Chondrocyte (in vitro differentiated cells): ENCODE measurements at regions not wholly inside any gene's neighbourhood (a gene's known extent, or its start where the extent isn't known, plus 50 kb on each side); places are given as distances from the start of the nearest gene placed in this dataset.
A peak's percentile ranks its signal among the peaks of the same experiment; 100 is the strongest.

Experiments
- DNase-seq: peaks from one replicate; pipeline ENCODE4 v3.0.0; 2021; ENCODE audit warnings: mixed read lengths, low spot score
- H3K27ac Mint-ChIP-seq: one replicate; pipeline ENCODE4 v1.8.0; 2021; ENCODE audit warnings: mild to moderate bottlenecking, moderate library complexity, mixed read lengths; ENCODE audit not compliant: unreplicated experiment
- H3K27me3 Mint-ChIP-seq: 2 replicates; pipeline ENCODE4 v1.8.0; 2021; ENCODE audit warnings: low read depth, mixed read lengths
- H3K36me3 Mint-ChIP-seq: 2 replicates; pipeline ENCODE4 v1.8.0; 2021; ENCODE audit warnings: low read depth, mixed read lengths
- H3K4me1 Mint-ChIP-seq: 2 replicates; pipeline ENCODE4 v1.8.0; 2021; ENCODE audit warnings: low read depth, mild to moderate bottlenecking, mixed read lengths
- H3K4me3 Mint-ChIP-seq: one replicate; pipeline ENCODE4 v1.8.0; 2021; ENCODE audit warnings: mild to moderate bottlenecking, moderate library complexity, mixed read lengths; ENCODE audit not compliant: unreplicated experiment
- H3K9me3 Mint-ChIP-seq: 2 replicates; pipeline ENCODE4 v1.8.0; 2021; ENCODE audit warnings: low read depth, mixed read lengths
- TF ChIP-seq, protein P1 (sequence below): fragments of 200-600 bp; sonication (generic); IDR thresholded peaks from 2 replicates; pipeline ENCODE4 v1.5.0; 2021; ENCODE audit warnings: antibody characterized with exemption, mild to moderate bottlenecking, moderate library complexity

DNA sequence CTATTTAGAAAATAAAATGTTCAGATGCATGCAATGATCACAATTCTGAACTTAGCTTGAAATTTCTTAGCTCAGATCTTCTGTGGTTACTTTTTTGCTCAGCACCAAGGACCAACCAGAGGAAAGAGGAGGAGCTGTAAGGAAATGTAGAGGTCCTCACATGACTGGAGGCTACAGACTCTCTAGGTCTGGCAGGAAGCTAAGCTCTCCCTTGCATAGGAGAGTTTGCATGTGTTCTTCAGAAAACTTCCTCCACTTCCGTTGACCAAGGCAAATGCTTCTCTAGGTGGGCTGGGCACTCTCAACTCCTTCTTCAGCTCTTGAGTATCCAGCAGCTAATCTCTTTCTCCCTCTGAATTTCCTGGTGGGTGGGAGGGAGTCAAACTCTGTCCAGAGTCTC, 119.6 kb downstream of the BTC start:
- no peak overlapping the region for H3K4me3 Mint-ChIP-seq
- peaks cover 5% of the 10 kb centered on the region for H3K36me3 Mint-ChIP-seq
- no peak overlapping the region for H3K27ac Mint-ChIP-seq
- H3K4me1 Mint-ChIP-seq: no peaks in the 10 kb centered on the region
- peaks cover 50% of the 10 kb centered on the region for H3K27me3 Mint-ChIP-seq
- peaks cover 10% of the 10 kb centered on the region for H3K9me3 Mint-ChIP-seq
- DNase-seq: no peak
- TF ChIP-seq, protein P1, sequence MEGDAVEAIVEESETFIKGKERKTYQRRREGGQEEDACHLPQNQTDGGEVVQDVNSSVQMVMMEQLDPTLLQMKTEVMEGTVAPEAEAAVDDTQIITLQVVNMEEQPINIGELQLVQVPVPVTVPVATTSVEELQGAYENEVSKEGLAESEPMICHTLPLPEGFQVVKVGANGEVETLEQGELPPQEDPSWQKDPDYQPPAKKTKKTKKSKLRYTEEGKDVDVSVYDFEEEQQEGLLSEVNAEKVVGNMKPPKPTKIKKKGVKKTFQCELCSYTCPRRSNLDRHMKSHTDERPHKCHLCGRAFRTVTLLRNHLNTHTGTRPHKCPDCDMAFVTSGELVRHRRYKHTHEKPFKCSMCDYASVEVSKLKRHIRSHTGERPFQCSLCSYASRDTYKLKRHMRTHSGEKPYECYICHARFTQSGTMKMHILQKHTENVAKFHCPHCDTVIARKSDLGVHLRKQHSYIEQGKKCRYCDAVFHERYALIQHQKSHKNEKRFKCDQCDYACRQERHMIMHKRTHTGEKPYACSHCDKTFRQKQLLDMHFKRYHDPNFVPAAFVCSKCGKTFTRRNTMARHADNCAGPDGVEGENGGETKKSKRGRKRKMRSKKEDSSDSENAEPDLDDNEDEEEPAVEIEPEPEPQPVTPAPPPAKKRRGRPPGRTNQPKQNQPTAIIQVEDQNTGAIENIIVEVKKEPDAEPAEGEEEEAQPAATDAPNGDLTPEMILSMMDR: no peak

DNA sequence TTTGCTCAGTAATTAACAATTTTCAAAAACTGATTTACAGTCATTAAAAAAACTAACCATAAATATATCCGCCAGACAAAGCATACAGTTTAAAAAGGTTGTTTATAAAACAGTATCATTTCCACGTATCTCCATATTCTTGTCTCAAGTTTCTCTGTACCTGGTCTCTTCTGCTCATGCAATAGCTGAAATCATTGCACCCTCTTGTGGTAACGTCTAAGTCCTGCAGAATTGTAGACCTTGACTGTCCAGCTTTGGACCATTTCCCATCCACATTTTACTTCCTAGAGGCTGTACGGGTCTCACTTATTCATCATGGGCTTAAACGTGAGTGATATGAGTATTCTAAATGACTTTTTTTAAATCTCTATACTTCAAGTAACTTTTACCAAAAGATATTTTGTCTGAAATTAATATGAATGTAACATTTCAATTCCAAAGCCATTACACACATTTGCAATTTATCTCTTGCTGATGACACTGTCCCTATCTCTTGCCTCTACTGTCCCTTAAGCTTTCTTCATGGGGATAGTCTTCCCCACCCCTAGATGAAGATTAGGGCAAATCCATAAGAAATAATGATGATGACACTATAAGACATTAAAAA, 118.5 kb downstream of the BTC start:
- Mint-ChIP-seq H3K36me3 (peaks cover 5% of the 10 kb centered on the region), H3K9me3 (peaks cover 13% of the 10 kb centered on the region), H3K27me3 (peaks cover 50% of the 10 kb centered on the region), H3K27ac (no peak overlapping the region), H3K4me1 (no peaks in the 10 kb centered on the region), H3K4me3 (no peak overlapping the region)
- TF ChIP-seq, protein P1: peak; percentile 96
- no peak for DNase-seq

DNA sequence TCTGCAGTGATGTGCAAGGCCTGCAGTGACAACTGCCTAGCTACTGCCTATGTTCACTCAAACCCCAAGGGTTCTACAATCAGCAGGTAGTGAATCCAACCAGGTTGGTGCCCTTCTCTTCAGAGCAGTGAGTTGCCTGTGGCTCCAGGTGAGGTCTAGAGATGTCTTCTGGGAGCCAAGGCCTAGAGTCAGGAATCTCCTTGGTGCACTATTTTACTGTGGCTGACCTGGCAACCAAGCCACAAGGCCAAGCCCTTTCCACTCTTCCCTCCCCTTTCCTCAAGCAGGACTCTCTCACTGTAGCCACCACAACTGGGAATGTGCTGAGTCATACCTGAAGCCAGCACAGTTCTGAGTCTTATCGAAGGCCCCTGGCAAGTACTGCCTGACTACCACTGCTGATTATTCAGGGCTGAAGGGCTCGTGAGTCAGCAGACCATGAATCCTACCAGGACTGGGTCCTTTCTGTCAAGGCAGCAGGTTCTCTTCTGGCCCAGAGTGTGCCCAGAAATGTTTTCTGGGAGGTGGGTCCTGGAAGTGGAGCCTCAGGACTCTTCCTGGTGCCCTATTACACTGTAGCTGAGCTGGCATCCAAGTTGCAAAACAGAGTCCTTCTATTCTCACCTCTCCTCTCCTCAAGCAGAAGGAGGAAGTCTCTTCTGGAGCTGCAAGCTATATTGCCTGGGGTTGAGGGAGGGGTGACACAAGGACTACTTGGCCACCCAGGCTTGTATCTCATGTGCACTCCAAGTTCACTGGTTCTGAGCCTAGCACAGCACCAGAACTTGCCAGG, 111.6 kb downstream of the BTC start:
- Mint-ChIP-seq H3K9me3 (peaks cover 13% of the 10 kb centered on the region), H3K27me3 (peaks cover 18% of the 10 kb centered on the region), H3K4me1 (peaks cover 16% of the 10 kb centered on the region), H3K36me3 (peaks cover 6% of the 10 kb centered on the region), H3K27ac (no peak overlapping the region), H3K4me3 (no peak overlapping the region)
- no peak for DNase-seq
- TF ChIP-seq, protein P1: no peak

DNA sequence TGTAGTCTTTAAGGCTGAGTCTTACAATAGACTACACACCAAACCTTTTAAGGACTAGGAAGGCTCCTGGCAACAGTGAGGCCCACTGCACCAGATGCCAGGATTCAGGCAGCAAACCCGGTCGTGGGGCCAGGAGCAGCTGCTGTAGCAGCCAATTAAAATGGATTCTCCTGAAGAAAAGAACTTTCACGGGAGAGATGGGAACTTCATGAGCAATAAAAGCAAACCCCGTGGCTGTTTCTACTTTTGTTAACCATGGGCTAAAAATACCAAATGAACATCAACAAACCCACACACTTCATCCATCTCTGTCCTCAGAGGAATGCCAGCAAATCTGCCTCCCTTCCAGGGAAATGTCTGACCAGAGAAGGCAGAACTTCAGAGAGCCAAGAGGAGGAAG, 101.4 kb downstream of the BTC start:
- Mint-ChIP-seq H3K36me3 (no peaks in the 10 kb centered on the region), H3K27me3 (peaks cover 21% of the 10 kb centered on the region), H3K27ac (no peak overlapping the region), H3K9me3 (no peaks in the 10 kb centered on the region), H3K4me1 (no peaks in the 10 kb centered on the region), H3K4me3 (no peak overlapping the region)
- DNase-seq: no peak
- TF ChIP-seq, protein P1: no peak
